DND-41 (cell line): ENCODE measurements at regions not wholly inside any gene's neighbourhood (a gene's known extent, or its start where the extent isn't known, plus 50 kb on each side); places are given as distances from the start of the nearest gene placed in this dataset.

ENCODE experiments used
- CTCF ChIP-seq: IDR thresholded peaks from 2 replicates; pipeline ENCODE4 v1.5.1; 2012; ENCODE audit warnings: borderline replicate concordance, low read length, moderate library complexity, mild to moderate bottlenecking; ENCODE audit not compliant: poor library complexity, severe bottlenecking; ENCODE audit errors: extremely low read depth
- EZH2 ChIP-seq: IDR thresholded peaks from 3 replicates; pipeline ENCODE4 v1.6.1; 2012; ENCODE audit warnings: borderline replicate concordance, low read depth, mild to moderate bottlenecking, moderate library complexity, low read length, inconsistent platforms; ENCODE audit not compliant: severe bottlenecking

- TF ChIP-seq CTCF (no peak), EZH2 (no peak)
Observed at GRCh38 chr12:115349711-115350110, 665.7 kb upstream of the TBX3 start.
